Dedifferentiated amniotic fluid mesenchymal stem cell (primary cell): ENCODE measurements at regions not wholly inside any gene's neighbourhood (a gene's known extent, or its start where the extent isn't known, plus 50 kb on each side); places are given as distances from the start of the nearest gene placed in this dataset.
"Not testable (repeated sequence)": the region's sequence is repeated elsewhere in the genome, so short reads cannot be mapped to it uniquely, and the experiment has no call there.

Experiments
- DNase-seq: peaks from one replicate; pipeline ENCODE4 v3.0.0-alpha.2; 2016; ENCODE audit errors: extremely low spot score

- no peak for DNase-seq
Observed at GRCh38 chr4:159410076-159410777, 307.3 kb downstream of the RAPGEF2 start.

GRCh38 chr4:159410891-159411290 is 308.0 kb downstream of the RAPGEF2 start:
- DNase-seq = no peak

GRCh38 chr4:159413306-159413943 is 310.5 kb downstream of the RAPGEF2 start:
- DNase-seq = no peak

GRCh38 chr4:159414305-159414704 is 311.4 kb downstream of the RAPGEF2 start:
- no peak for DNase-seq

GRCh38 chr4:159416073-159416472 is 313.2 kb downstream of the RAPGEF2 start:
- DNase-seq = no peak

GRCh38 chr4:159416996-159417395 is 314.1 kb downstream of the RAPGEF2 start:
- no peak for DNase-seq

GRCh38 chr4:159420162-159421057 is 317.5 kb downstream of the RAPGEF2 start:
- DNase-seq = no peak

- DNase-seq = not testable (repeated sequence)
Observed at GRCh38 chr4:159421058-159421419, 318.2 kb downstream of the RAPGEF2 start.

DNA sequence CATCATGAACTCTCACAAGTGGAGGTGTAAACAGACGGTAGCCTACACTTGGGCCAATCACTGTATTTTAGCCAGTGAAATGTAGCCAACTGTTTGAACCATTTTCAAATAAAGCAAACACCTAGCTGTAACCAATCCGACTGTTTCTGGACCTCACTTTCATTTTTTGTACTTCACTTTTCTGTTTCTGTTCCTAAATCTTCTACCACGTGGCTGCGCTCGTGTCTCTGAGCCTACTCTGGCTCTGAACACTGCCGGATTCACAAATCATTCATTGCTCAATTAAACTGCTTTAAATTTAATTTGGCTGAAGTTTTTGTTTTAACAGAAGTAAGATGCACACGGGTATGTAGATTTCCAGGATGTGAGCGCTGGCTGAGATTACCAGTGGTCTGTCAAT is 319.1 kb downstream of the RAPGEF2 start:
- DNase-seq = no peak

DNA sequence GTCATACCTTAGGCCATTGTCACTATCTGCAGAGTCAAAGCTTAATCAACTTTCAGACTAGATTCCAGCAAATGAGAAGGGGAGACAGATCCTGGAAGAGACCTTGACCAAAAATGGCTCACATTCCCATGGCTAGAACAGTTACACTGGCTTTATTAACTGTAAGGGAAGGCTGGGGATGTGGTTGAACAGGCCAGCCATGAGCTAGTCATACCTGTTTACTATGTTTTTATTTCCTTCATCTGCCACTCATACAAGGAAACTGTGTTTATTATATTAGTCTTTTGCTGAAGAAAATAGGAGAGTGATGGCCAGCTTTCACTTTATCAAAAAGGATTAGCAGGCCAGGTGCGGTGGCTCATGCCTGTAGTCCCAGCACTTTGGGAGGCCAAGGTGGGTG is 319.7 kb downstream of the RAPGEF2 start:
- no peak for DNase-seq

GRCh38 chr4:159425737-159426305 is 322.9 kb downstream of the RAPGEF2 start:
- DNase-seq = no peak

DNA sequence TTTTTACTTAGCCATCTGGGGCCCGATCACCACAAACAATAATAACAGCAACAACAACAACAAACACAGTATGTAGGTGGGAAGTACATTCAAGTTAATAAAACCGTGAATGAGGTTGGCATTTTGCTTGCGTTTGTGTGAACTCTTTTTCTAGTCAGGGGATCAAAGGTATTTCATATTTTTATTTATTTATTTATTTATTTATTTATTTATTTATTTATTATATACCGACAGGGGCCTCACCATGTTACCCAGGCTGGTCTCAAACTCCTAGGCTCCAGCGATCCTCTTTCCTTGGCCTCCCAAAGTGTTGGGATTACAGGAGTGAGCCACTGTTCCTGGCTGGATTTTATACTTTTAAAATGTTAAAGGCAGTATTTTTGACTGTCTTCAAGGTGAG is 325.4 kb downstream of the RAPGEF2 start:
- DNase-seq = no peak

- no peak for DNase-seq
Observed at GRCh38 chr4:159428975-159429692, 326.3 kb downstream of the RAPGEF2 start.

DNA sequence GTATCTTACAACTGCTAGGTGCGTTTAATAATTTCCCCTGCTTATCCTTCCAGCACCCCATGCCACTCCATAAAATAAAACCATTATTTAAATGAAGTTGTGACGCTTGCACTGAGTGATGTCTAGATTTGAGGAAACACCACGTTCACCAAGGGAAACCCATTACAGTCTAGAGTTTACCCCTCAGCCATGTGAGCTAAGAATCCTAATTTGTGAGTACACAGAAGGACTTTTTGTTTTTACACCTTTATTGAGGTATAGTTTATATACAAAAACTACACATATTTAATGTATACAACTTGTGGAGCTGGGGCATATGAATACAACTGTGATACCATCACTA is 326.8 kb downstream of the RAPGEF2 start:
- DNase-seq = no peak

GRCh38 chr4:159430896-159431295 is 328.0 kb downstream of the RAPGEF2 start:
- DNase-seq = no peak

- DNase-seq = no peak
Observed at GRCh38 chr4:159432436-159432835, 329.6 kb downstream of the RAPGEF2 start.

GRCh38 chr4:159433337-159433736 is 330.5 kb downstream of the RAPGEF2 start:
- DNase-seq = no peak

DNA sequence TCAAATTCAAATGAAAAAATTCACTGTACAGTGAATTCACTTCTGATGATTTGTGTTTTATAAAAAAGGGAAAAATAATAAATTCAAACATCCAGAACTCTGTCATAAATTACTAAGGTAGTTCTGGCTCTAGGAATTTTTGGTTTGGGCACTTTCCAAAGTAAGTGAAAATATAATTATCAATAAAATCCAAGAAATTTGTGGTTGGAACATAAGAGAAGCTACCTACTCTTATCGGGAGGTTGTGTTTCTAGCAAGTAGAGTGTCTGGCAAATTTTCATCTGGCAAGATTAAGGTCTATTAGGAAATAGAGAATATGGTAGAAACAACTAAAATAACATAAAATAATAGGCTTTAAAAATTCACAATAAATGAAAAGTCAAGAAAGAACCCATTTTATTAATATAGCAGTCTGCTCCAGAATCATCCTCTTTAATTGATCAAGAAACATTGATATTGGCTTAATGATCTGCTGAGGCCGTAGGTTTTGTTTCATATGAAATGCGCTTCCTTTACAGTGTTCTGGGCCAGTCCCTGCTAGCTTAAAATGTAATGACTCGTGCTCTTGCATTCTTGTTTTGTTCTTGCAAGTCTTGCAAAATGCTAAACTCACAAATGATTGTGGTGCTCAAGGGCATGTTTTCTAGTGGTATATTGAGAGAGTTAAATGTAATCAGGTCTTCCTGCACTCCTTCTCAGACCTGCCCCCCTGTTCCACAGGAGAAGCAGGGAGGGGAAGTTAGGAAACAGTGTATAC is 331.4 kb downstream of the RAPGEF2 start:
- DNase-seq = no peak

- DNase-seq = no peak
Observed at GRCh38 chr4:159434871-159435241, 332.0 kb downstream of the RAPGEF2 start.

DNA sequence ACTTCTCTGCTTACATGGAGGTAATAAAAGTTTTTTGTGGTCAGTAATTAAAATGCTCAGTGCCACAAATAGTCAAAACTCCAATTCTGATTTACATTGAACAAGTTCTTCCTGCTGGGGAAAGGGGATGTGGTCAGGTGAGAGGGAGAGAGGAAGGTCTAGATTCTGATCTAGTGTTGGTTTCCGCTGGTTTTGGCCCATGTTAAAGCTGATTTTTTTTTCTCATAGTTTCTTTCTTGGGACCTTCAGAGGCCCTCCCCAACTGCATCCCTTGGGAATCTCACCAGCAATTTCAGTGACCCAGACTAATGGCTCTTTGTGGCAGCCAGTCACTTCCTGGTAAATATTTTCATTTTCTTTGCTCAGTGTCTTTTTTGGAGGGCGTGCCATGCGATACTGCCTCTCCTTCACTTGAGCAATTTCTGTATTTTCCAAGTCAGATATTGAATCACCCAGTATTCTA is 332.7 kb downstream of the RAPGEF2 start:
- no peak for DNase-seq

DNA sequence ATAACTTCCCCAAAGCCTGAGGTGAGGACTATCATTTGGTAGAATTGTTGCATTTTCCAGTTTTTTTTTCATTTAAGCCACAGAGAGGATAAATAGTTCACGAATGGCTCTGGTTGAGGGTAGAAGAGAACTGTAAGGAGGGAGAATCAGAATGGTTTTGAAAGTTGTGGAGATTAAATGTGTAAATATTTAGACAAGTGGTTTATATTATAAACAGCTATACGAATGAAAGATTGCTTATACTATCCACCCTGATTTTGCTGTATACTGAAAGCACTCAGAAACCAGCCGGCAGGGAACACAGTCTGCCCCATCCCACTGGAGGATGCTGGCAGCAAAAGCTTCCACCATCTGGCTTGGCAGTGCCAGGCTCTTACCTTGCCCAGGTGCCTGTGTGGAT is 341.1 kb downstream of the RAPGEF2 start:
- no peak for DNase-seq
